Fibroblast of lung (primary cell): ENCODE measurements at regions not wholly inside any gene's neighbourhood (a gene's known extent, or its start where the extent isn't known, plus 50 kb on each side); places are given as distances from the start of the nearest gene placed in this dataset.

Source experiments
- DNase-seq, 2 donors: peaks; one replicate each; pipeline versions ENCODE4 v3.0.0 to v3.0.0-alpha.2; 2010; ENCODE audit warnings: low read depth in 2 of 2
- H2AFZ ChIP-seq: 2 replicates; pipeline ENCODE4 v1.5.1; 2012; ENCODE audit warnings: low read length, control low read depth, inconsistent platforms
- H3K27ac ChIP-seq: 2 replicates; pipeline ENCODE4 v1.5.1; 2011; ENCODE audit warnings: low read length, control low read depth; ENCODE audit not compliant: insufficient read depth
- H3K27me3 ChIP-seq: 2 replicates; pipeline ENCODE4 v1.5.1; 2011; ENCODE audit warnings: mild to moderate bottlenecking, low read length; ENCODE audit not compliant: control insufficient read depth, insufficient read depth
- H3K36me3 ChIP-seq: 2 replicates; pipeline ENCODE4 v1.5.1; 2011; ENCODE audit warnings: low read length; ENCODE audit not compliant: control insufficient read depth, insufficient read depth
- H3K4me1 ChIP-seq: 2 replicates; pipeline ENCODE4 v1.5.1; 2011; ENCODE audit warnings: low read length; ENCODE audit not compliant: control insufficient read depth, insufficient read depth; ENCODE audit errors: extremely low read depth
- H3K4me2 ChIP-seq: 2 replicates; pipeline ENCODE4 v1.5.1; 2011; ENCODE audit warnings: low read length, control low read depth; ENCODE audit not compliant: insufficient read depth; ENCODE audit errors: extremely low read depth
- H3K4me3 ChIP-seq, 4 experiments: fragments of 200-600 bp in 1 of 4; sonication (generic) in 1 of 4; replicated peaks in 1 of 4; 2 replicates each; pipeline ENCODE4 v1.5.1; 2011 to 2016; ENCODE audit warnings: low read length in 4 of 4, low read depth in 3 of 4, mild to moderate bottlenecking in 3 of 4, control low read depth in 2 of 4, inconsistent platforms in 1 of 4, mixed read lengths in 1 of 4; ENCODE audit not compliant: insufficient read depth in 1 of 4; ENCODE audit errors: control extremely low read depth in 1 of 4
- H3K79me2 ChIP-seq: 2 replicates; pipeline ENCODE4 v1.5.1; 2012; ENCODE audit warnings: mild to moderate bottlenecking, low read length, inconsistent platforms; ENCODE audit not compliant: control insufficient read depth, insufficient read depth
- H3K9ac ChIP-seq: 2 replicates; pipeline ENCODE4 v1.5.1; 2011; ENCODE audit warnings: mild to moderate bottlenecking, low read length, control low read depth; ENCODE audit not compliant: insufficient read depth
- H3K9me3 ChIP-seq: 2 replicates; pipeline ENCODE4 v1.5.1; 2012; ENCODE audit warnings: low read depth, low read length; ENCODE audit not compliant: control insufficient read depth, insufficient read depth
- H4K20me1 ChIP-seq: 2 replicates; pipeline ENCODE4 v1.5.1; 2011; ENCODE audit warnings: low read length; ENCODE audit not compliant: control insufficient read depth, insufficient read depth; ENCODE audit errors: extremely low read depth
- EZH2 ChIP-seq: IDR thresholded peaks from 2 replicates; pipeline ENCODE4 v1.5.1; 2012; ENCODE audit warnings: low read length, control low read depth, mild to moderate bottlenecking; ENCODE audit errors: missing control alignments
- TF ChIP-seq, protein P1 (sequence below), 2 donors: IDR thresholded peaks in 1 of 2; conservative IDR thresholded peaks in 1 of 2; 1 replicate in 1 of 2; 2 replicates in 1 of 2; pipeline ENCODE4 v1.5.1; 2011 to 2012; ENCODE audit warnings: low read length in 2 of 2, control low read depth in 1 of 2, inconsistent platforms in 1 of 2, low read depth in 1 of 2, mild to moderate bottlenecking in 1 of 2

DNA sequence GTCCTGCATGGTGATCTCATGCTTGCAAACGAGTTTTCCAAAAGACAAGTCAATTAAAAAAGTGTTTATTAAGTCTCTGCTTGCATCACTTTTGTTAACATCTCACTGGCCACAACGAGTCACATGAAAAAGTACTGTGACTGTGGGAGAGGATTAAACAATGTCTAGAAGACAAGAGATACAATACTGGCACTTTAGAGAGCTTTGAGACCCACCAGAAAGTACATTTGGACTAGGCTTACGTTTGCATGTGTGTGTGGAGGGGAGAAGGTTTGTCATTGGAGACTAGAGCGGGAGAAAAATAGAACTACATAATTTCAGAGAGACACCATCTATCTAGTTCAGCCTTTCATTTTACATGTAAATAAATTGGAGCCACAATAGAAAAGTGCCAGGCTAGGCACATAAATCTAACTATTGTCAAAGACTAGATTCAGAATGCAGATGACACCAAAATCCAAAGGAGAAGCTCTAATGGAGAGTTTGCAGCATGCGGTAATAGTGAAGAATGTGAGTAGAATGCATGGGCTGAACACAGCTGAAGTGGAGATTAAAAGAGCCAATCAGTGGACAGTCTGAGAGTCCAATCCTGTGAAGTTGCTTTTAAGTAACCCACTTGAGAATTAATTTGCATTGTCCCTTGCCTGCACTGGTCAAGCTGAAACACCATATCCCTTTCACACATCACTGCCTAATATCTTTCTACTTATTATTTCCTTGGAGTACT, 977.4 kb upstream of the FAT3 start:
- Histone ChIP-seq H3K79me2 (no peaks in the 10 kb centered on the region), H3K9ac (no peak overlapping the region), H3K4me3 (no peak overlapping the region), H3K27me3 (no peaks in the 10 kb centered on the region), H4K20me1 (no peaks in the 10 kb centered on the region), H3K27ac (no peak overlapping the region), H2AFZ (no peak overlapping the region), H3K4me2 (no peak overlapping the region), H3K36me3 (no peaks in the 10 kb centered on the region), H3K4me1 (no peaks in the 10 kb centered on the region), H3K9me3 (no peaks in the 10 kb centered on the region)
- DNase-seq, result no peak
- TF ChIP-seq EZH2, result no peak

DNA sequence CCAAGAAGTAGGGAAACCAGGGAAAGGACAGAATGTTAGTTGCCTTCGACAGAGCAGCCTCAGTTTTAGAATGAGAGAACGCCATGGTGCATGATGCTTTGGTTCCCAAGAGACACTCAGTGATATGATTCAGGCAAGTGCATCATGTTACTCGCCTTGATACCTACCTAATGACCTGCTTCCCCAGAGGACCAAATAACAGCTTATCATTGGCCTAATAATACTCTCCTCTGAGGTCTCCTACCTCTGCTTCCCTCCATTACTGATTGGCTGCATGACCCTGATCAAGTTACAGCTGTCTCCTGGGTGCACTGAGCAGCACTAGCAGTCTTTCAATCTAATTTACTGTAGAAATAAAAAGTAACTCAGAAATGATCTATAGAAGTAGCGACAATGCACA, 979.7 kb upstream of the FAT3 start:
- TF ChIP-seq, protein P1, sequence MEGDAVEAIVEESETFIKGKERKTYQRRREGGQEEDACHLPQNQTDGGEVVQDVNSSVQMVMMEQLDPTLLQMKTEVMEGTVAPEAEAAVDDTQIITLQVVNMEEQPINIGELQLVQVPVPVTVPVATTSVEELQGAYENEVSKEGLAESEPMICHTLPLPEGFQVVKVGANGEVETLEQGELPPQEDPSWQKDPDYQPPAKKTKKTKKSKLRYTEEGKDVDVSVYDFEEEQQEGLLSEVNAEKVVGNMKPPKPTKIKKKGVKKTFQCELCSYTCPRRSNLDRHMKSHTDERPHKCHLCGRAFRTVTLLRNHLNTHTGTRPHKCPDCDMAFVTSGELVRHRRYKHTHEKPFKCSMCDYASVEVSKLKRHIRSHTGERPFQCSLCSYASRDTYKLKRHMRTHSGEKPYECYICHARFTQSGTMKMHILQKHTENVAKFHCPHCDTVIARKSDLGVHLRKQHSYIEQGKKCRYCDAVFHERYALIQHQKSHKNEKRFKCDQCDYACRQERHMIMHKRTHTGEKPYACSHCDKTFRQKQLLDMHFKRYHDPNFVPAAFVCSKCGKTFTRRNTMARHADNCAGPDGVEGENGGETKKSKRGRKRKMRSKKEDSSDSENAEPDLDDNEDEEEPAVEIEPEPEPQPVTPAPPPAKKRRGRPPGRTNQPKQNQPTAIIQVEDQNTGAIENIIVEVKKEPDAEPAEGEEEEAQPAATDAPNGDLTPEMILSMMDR (conservative IDR thresholded peaks at IDR 0.05 in 1 of 2, IDR thresholded peaks at IDR 0.05 in 1 of 2; ENCODE audit: low read depth in 1 of 2, low read length in 2 of 2), result no peak
- TF ChIP-seq EZH2, result no peak

DNA sequence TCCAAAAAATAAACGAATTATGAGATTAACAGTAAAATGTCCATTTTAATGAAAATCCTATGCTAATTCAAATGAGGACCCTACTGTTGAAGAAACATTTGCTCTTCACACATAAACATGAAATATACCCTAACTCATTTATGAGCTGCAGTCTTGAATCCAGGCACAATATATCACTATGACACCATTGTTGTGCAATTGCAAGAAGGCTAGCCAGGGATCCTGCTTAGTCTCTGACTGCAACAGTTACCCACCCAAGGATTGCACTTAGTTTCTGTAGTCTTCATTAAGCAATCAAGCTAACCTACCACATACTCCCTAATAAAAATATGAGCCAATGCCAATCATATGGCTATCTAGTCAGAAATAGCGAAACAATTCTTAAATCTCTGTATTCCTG, 981.0 kb upstream of the FAT3 start:
- no peak overlapping the region for H2AFZ ChIP-seq
- H4K20me1 ChIP-seq, result no peaks in the 10 kb centered on the region
- H3K4me2 ChIP-seq, result no peak overlapping the region
- no peak overlapping the region for H3K9ac ChIP-seq
- no peaks in the 10 kb centered on the region for H3K4me1 ChIP-seq
- no peak overlapping the region for H3K4me3 ChIP-seq
- H3K27ac ChIP-seq, result no peak overlapping the region
- no peaks in the 10 kb centered on the region for H3K79me2 ChIP-seq
- H3K36me3 ChIP-seq, result no peaks in the 10 kb centered on the region
- peak in 1 of 2 donors; percentile 87 for DNase-seq
- H3K27me3 ChIP-seq, result no peaks in the 10 kb centered on the region
- TF ChIP-seq, protein P1 (conservative IDR thresholded peaks at IDR 0.05 in 1 of 2, IDR thresholded peaks at IDR 0.05 in 1 of 2; ENCODE audit: low read depth in 1 of 2, low read length in 2 of 2), result no peak
- TF ChIP-seq EZH2, result no peak
- H3K9me3 ChIP-seq, result no peaks in the 10 kb centered on the region

More for the DNA sequence above, 979.7 kb upstream of the FAT3 start:
- H3K4me1 ChIP-seq, result no peaks in the 10 kb centered on the region
- H3K4me3 ChIP-seq, result no peak overlapping the region
- no peaks in the 10 kb centered on the region for H3K36me3 ChIP-seq
- H3K9me3 ChIP-seq, result no peaks in the 10 kb centered on the region
- no peak for DNase-seq
- no peak overlapping the region for H2AFZ ChIP-seq
- H4K20me1 ChIP-seq, result no peaks in the 10 kb centered on the region
- H3K79me2 ChIP-seq, result no peaks in the 10 kb centered on the region
- H3K9ac ChIP-seq, result no peak overlapping the region
- no peak overlapping the region for H3K27ac ChIP-seq
- no peak overlapping the region for H3K4me2 ChIP-seq
- H3K27me3 ChIP-seq, result no peaks in the 10 kb centered on the region
